ENCODE measurements at regions not wholly inside any gene's neighbourhood (a gene's known extent, or its start where the extent isn't known, plus 50 kb on each side); places are given as distances from the start of the nearest gene placed in this dataset.

- Histone ChIP-seq H3K36me3 (ENCODE audit: low read depth) (no peaks in the 10 kb centered on the region), H3K9me3 (ENCODE audit: severe bottlenecking) (no peaks in the 10 kb centered on the region), H3K27ac (ENCODE audit: poor library complexity, severe bottlenecking) (peak overlapping the region; percentile 72), H3K4me3 (ENCODE audit: severe bottlenecking) (no peak overlapping the region), H3K27me3 (ENCODE audit: insufficient read depth, poor library complexity, severe bottlenecking) (no peaks in the 10 kb centered on the region), H3K4me1 (ENCODE audit: insufficient read depth, poor library complexity, severe bottlenecking) (peaks cover 40% of the 10 kb centered on the region)
- DNase-seq (ENCODE audit: low spot score): no peak
- ATAC-seq (ENCODE audit: low read depth): no peak
- TF ChIP-seq CTCF (IDR thresholded peaks at IDR 0.05; ENCODE audit: poor library complexity, severe bottlenecking): no peak
These were observed 656.5 kb downstream of the TLE1 start for GRCh38 chr9:81032831-81033230.

- ATAC-seq (ENCODE audit: low read depth) (peak; percentile 64), DNase-seq (ENCODE audit: low spot score) (no peak)
- Histone ChIP-seq H3K4me1 (ENCODE audit: insufficient read depth, poor library complexity, severe bottlenecking) (peaks cover 40% of the 10 kb centered on the region), H3K36me3 (ENCODE audit: low read depth) (no peaks in the 10 kb centered on the region), H3K27me3 (ENCODE audit: insufficient read depth, poor library complexity, severe bottlenecking) (no peaks in the 10 kb centered on the region), H3K9me3 (ENCODE audit: severe bottlenecking) (no peaks in the 10 kb centered on the region), H3K27ac (ENCODE audit: poor library complexity, severe bottlenecking) (peak overlapping the region; percentile 72), H3K4me3 (ENCODE audit: severe bottlenecking) (no peak overlapping the region)
- no peak for TF ChIP-seq CTCF (IDR thresholded peaks at IDR 0.05; ENCODE audit: poor library complexity, severe bottlenecking)
These were observed 657.2 kb downstream of the TLE1 start for GRCh38 chr9:81032030-81032572.

- H3K27me3 ChIP-seq (ENCODE audit: insufficient read depth, poor library complexity, severe bottlenecking): no peaks in the 10 kb centered on the region
- ATAC-seq (ENCODE audit: low read depth) (peak; percentile 35), DNase-seq (ENCODE audit: low spot score) (no peak)
- peak overlapping the region; percentile 72 for H3K27ac ChIP-seq (ENCODE audit: poor library complexity, severe bottlenecking)
- peaks cover 40% of the 10 kb centered on the region for H3K4me1 ChIP-seq (ENCODE audit: insufficient read depth, poor library complexity, severe bottlenecking)
- no peak overlapping the region for H3K4me3 ChIP-seq (ENCODE audit: severe bottlenecking)
- no peak for TF ChIP-seq CTCF (IDR thresholded peaks at IDR 0.05; ENCODE audit: poor library complexity, severe bottlenecking)
- no peaks in the 10 kb centered on the region for H3K36me3 ChIP-seq (ENCODE audit: low read depth)
- H3K9me3 ChIP-seq (ENCODE audit: severe bottlenecking): no peaks in the 10 kb centered on the region
These were observed 657.8 kb downstream of the TLE1 start for GRCh38 chr9:81031422-81032029.

GRCh38 chr9:81030027-81030426 lies 659.3 kb downstream of the TLE1 start:
- DNase-seq (ENCODE audit: low spot score): no peak
- Histone ChIP-seq H3K27me3 (ENCODE audit: insufficient read depth, poor library complexity, severe bottlenecking) (no peaks in the 10 kb centered on the region), H3K9me3 (ENCODE audit: severe bottlenecking) (no peaks in the 10 kb centered on the region), H3K4me3 (ENCODE audit: severe bottlenecking) (no peak overlapping the region), H3K4me1 (ENCODE audit: insufficient read depth, poor library complexity, severe bottlenecking) (peaks cover 45% of the 10 kb centered on the region), H3K27ac (ENCODE audit: poor library complexity, severe bottlenecking) (no peak overlapping the region), H3K36me3 (ENCODE audit: low read depth) (no peaks in the 10 kb centered on the region)
- ATAC-seq (ENCODE audit: low read depth): no peak
- no peak for TF ChIP-seq CTCF (IDR thresholded peaks at IDR 0.05; ENCODE audit: poor library complexity, severe bottlenecking)

- DNase-seq (ENCODE audit: low spot score): no peak
These were observed 660.8 kb downstream of the TLE1 start for GRCh38 chr9:81028504-81028903.

More at GRCh38 chr9:81028504-81028903, 660.8 kb downstream of the TLE1 start:
- peak; percentile 97 for ATAC-seq (ENCODE audit: low read depth)
- Histone ChIP-seq H3K9me3 (ENCODE audit: severe bottlenecking) (no peaks in the 10 kb centered on the region), H3K4me3 (ENCODE audit: severe bottlenecking) (no peak overlapping the region), H3K36me3 (ENCODE audit: low read depth) (no peaks in the 10 kb centered on the region), H3K27ac (ENCODE audit: poor library complexity, severe bottlenecking) (peak overlapping the region; percentile 53), H3K4me1 (ENCODE audit: insufficient read depth, poor library complexity, severe bottlenecking) (peaks cover 43% of the 10 kb centered on the region), H3K27me3 (ENCODE audit: insufficient read depth, poor library complexity, severe bottlenecking) (no peaks in the 10 kb centered on the region)
- no peak for TF ChIP-seq CTCF (IDR thresholded peaks at IDR 0.05; ENCODE audit: poor library complexity, severe bottlenecking)

All from RWPE2 (cell line).